GM19324 (cell line): ENCODE measurements at regions not wholly inside any gene's neighbourhood (a gene's known extent, or its start where the extent isn't known, plus 50 kb on each side); places are given as distances from the start of the nearest gene placed in this dataset.

Source experiments
- ATAC-seq: cut with Tn5 transposase; IDR thresholded peaks from one replicate; pipeline ENCODE4 v1.9.1; 2021; ENCODE audit warnings: mild to moderate bottlenecking, moderate library complexity; ENCODE audit not compliant: unreplicated experiment, low FRiP score

DNA sequence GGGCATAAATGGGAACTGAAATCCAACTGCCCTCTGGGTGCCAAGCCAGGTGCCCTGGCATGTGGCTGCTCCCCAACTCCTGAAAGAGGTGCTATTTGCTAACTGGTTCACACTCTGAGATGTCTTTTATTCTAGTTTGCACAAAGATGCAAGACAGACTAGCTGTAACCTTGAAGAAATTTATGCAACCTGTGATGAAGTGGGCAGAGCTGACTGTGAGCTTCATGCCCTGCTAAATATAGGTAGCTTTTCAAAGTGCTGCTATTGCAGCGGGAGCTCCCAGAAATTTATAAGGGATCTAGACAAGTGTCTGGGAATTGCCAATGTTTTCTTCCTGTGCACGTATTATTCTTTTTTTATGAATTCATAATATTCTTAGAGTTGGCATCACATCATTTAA is 517.5 kb downstream of the RNF144B start:
- ATAC-seq: no peak

DNA sequence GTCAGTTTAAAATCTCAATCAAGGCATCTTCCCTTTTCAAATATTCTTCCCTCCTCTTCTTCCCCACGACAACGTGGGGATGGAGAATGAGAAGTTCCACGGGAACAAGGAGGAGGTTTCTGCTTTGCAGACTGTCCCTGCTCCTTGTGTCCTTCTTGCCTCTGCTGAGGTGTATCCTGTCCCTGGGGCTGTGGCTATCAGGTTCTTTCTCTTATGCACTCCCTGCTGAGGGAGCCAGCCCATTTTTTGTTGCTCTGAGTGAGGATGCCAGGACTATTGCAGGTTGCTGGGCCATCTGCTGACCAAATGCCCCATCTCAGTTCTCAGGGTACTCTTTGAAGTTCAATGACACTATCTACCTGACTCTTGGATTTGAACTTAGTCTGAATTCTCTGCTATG is 533.6 kb downstream of the RNF144B start:
- no peak for ATAC-seq

DNA sequence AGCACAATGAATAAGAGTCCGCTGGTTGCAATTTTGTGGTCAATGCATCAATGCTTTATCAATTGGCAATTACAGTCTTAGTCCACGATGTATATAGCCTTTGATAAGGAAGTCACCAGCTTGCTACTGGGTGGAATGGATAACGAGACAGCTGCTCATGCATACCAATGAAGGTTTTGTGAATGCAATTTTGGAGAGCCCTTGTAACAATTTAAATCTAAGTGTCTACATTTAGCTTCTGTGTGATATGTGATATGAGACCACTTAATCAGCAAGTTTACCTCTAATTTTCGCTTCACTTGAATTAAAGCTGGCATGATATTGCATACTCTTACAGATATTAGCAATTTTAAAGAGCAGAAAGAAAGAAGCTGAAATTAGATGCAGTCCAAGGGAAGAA is 543.9 kb downstream of the RNF144B start:
- no peak for ATAC-seq

DNA sequence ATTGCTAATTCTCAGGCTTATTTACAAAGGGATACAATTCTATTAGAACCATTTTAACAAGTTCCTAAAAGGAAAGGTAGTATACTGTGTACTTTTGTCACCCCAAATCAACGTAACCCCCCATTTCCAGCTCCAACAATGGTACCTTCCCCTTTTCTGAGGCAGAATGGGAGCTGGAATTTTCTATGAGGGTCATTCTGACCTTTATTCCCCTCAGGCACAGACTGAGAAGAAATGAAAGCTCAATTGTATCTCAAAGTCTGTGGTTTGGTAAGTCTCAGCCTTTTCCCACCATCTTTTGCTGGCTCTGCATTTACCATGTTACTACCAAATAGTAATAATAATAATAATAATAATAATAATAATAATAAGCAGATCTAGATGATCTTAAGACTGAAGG is 571.0 kb downstream of the RNF144B start:
- no peak for ATAC-seq

DNA sequence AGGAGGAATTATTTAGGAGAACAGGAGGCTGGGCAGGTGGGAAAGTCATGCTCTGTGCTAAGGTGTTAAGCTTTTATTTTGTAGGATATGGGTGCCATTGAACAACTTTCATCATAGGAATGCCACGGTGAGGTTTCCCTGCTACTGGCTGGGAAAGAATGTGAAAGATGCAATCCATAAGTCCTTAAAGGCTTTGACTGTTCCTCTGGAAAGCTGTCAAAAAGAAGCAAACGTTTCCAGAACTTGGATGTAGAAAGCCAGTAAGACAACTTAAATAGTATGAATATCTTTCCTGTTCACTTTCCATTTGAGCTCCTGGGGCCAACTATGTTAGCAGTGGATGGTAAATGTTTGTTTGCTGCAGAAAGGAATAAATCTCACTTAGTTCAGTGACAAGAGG is 574.4 kb downstream of the RNF144B start:
- ATAC-seq: no peak

DNA sequence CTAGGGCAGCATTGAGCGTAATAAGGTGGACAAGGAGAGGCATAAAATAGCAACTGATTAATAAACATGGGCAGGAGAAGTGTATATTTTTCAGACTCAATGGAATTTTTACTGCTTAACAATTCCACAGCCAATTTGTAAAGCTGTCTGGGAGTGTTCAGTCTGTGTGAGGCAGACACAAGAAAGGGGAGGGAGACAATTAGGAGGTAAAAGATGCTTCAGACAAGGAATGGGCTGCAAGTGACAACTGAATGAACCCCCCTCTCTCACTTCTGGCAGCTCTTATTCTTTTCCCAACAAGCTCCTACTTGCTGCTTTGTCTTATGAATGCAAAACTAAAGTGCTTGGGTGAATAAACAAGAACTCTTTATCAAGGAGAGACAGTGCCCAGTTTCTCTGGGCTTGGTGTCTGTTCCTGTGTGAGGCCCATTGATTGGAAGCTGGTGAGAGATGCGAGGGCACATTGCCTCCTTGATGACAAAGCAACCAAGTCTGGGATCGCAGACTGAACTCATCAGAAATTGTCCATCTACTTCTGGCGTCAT is 575.3 kb downstream of the RNF144B start:
- ATAC-seq: no peak

DNA sequence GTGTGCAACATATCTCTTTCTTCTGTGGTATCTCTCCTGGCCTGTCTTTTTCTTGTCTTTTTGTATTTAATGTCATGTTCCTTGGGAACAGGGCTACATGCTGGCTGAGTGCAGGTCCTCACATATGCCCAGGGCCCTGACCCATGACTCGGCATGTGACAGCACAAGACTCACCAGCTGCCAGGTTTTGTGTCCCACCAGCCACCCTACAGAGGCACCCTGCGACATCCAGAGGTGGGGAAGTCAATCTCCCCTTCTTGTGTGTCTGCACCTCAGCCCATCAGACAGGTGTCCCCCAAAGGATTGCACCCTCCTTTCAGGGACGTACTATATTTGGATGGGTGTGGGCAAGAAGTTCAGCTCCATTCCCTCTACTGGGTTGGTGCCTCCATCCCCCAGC is 576.3 kb downstream of the RNF144B start:
- no peak for ATAC-seq

DNA sequence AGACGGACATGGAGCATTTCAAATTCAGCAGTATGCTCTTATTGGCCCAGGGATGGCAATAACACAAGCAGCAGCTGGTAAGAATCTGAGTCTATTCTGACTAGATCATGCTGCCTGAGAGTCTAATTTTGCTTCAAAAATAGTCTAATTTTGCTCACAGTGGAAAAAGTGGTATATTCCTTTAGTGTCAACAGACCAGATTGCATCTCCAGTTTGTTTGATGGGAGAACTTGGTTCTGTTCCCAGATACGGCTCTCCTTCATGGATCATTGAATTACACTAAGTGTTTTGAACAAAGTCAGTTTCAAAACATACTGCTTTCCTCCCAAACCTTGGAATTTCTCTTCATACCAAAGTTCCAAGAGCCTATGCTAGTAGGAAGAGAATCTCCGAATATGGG is 586.1 kb downstream of the RNF144B start:
- ATAC-seq: no peak

DNA sequence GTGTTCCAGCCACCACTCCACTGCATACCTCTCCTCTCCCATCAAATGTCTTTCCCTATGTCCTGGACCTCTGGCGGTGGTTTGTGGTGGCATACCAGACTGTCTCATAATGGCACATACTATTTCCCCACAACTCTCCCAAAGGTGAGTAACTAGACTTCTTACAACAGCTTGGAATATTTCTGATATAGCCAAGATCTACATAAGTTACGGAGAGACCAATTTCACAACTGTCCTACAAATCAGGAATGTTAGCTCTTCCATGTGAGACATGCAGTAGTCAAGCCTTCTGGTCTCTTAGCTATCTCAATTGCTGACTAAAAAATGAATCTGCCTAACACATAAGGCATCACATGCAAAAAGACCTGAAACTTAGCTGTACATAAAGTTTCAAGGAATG is 588.9 kb downstream of the RNF144B start:
- ATAC-seq: no peak

DNA sequence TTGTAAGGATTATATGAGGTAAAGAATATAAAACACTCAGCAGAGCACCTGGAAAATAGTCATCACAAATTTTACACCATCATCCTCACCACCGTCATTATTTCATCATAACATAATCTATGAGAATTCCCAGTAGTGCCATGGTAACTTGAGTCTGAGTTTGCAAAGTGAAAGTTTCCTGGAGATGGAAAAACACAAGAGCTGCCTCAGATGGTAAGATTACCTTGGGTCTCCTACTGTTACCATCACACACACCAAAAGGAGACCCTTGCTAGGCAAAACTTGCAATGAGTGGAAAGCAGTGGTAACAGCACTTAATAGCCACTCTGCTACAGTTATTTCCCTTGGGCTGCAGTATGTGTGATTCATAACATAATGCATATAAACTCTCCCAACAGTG is 589.8 kb downstream of the RNF144B start:
- ATAC-seq: no peak

DNA sequence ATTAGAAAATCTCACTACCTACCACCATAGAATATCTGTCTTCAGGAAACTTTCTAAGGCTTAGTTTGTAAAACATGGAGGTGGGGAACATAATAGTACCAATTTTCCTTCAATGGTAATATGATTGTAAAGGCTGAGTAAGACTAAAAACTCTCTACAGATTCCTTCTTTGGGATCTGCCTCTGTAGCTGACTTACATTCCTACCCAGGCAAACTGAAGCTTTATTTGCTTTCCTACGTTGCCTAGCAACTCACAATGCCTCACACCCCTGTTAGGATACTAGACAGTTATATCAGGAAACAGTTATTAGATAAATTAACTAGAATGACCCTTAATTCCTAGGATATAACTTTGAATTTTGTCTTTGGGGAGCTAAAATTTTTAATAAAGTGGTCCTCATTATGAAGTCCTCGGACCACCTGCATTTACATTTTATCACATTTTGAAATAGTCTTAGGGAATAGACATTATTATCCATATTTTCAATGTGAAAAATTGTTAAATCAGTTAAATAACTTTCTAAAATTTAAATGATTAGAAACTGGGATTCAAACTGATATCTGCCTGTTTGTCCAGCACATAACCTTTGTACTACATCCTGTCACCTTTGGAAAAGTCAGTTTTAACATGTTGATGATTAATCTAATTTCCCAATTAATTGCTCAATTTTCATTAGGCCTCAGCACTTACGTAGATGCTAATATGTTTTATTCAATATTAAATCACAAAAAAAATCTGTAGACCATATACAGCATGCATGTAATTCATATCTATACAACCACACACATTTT is 591.4 kb downstream of the RNF144B start:
- no peak for ATAC-seq

DNA sequence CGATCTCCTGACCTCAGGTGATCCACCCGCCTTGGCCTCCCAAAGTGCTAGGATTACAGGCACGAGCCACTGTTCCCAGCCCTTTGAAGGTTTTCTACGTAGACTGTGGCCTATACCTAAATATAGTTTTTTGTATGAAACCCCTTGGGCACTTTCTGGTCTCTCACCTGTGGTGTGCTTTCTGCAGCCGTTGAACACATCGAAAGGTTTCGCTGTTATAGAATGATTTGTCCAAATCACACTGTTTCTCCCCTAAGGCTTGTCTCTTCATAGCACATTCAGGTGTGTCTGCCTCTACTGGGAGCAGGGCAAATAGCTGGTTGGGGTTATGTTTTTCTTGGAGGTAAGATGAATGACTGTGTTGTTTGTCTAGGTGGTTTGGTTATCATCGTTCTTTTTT is 597.9 kb downstream of the RNF144B start:
- ATAC-seq: no peak

DNA sequence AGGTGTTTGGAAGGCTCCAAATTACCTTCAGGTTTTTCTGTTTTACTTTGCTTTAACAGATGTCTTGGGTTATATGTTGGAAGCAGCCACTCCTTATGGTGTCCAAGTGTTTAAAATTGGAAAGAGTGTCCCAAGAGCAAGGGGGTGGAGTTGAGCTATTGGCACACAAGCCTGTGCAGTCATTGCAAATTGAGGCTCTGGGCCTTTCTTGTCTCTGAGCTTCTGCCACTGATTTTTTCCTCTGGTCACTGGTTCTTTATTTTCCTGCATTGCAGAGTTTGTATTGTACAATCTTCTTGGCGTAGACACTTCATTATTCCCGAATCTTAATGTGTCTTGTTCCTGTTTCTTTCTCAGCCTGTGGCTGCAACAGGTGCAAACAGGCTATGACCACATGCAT is 598.8 kb downstream of the RNF144B start:
- ATAC-seq: no peak

DNA sequence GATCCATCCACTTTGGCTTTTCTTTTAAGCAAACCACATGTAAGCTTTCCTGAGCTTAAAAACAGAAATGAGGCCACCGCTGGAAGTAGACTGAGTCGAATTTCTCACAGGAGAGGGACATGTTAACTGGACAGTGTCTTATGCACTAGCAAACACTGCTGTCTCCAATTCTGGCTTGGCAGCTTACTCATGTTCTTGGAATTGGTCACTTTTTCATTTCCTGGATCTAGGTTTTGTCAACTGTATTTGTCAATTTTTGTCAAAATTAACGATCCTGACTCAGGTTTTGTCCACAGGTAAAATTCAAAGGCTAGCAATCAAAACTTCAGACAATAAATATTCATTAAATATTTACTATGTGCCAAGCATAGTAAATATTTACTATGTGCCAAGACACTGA is 601.5 kb downstream of the RNF144B start:
- no peak for ATAC-seq

DNA sequence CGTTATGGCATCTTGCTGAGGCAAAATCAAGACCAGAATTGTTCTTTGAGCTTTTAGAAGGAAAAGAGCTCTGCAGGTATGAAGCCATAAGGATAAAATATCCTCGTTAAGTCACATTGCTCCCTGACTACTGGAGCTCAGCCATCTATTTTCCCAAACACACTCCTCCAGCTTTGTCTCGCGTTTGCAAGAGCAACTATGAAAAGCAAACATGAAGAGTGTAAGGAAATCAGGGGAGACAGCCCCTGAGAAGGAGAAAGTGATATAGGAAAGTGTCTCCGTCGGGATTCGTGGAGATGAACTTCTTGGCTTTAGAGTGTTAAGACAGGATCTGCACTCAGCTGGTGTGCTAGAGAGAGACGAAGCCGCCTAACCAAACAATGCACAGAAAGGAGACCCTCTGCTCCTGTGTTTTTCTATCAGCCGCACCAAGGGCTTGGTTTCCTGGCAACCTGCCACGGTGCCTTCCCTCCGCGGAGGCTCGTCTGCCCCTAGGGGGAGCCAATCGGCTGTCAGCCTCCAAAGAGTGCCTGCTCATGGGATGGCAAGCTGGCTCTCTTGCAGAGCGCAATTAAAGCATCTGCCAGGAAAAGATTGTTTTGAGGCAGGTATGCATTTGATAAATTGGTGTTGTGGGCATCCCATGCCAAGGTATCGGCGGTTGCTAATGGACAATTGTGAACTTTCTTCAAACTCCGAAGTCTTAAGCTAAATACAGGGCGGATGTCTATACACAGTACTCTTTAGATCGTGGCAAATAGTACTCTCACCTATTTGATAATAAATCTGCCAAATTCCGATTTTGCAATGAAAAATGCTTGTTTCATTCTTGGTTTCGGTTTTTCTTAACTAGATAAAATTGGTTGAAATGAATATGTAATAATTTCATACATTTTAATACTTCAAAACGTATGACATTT is 603.2 kb downstream of the RNF144B start:
- ATAC-seq: peak; percentile 53

DNA sequence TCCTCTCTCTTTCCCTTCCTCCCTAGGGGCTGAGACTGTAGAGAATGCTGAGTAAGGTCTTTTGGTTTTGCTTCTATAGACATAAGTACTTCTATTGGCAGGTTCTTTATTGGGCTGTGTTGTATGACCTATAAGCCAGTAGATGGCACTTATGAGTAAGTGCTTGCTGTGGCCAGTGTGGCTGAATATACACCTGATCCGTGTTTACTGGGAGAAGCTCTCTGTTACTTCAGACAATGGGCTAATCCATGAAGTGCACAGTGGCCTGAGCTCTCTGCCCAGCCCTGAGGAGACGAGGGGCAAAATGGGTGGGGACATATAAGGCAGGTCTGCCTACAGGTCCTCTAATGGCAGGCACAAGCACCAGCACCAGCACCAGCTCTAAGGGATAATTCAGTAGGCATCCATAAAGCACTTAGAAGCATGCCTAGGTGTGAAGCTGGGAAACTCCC is 610.3 kb downstream of the RNF144B start:
- ATAC-seq: peak; percentile 56

DNA sequence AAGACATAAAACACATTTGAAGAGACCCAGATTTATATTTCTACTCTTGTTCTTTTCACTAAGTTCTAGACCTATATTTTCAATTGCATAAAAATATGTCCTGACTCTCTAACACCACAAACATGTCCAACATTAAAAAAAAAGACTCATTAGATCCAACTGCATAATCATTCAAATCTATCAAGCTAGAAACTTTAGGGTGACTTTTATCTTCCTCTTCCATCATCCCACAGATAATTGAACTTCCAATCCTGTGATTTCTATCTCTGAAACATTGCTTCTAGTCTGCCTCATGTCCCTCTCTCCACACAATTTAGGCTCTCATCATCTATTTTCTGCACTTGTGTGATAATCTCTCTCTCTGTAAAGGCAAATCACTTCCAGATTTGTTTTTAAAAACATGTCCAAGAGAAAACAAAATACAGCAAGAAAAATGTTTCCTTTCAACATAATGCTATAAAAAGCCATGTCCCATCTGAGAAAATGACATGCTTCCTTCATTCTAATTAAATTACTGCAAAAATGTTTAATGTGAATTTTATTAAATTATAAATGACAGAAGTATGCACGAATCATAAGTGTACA is 615.9 kb downstream of the RNF144B start:
- ATAC-seq: no peak

DNA sequence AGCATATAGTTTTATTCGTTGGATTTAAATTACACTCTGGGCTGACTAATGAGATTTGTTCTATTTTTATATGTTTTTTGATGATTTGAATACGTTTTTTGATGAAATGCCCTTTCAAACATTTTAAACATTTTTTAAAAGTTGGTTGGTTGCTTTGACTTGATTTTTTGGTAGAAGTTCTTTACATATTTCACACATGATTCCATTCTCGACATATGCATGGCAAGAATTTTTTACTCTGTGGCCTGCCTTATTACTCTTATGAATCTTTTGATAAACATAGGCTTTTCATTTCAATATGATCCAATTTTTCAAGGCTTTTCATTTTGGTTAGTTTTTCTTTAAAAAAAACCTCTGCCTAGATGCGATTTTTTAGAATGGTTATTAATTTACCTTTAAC is 617.0 kb downstream of the RNF144B start:
- no peak for ATAC-seq

DNA sequence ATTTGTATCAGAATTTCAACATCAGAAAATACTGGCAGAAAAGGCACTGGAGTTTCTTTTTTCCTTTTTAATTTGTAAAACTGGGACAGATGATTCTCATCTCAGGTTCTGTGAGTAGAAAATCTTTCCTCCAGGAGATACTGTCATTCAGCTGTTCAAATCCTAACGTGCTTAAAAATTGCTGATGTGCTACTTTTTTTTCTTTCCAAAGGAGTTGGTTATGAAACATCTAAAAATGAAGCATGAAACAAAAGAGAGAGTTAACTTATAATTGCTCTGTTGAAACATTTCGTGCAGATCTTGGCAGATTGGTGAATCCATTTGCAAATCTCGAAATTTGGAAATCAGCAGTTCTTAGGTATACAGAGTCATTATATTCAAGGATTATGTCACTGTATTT is 622.6 kb downstream of the RNF144B start:
- no peak for ATAC-seq

DNA sequence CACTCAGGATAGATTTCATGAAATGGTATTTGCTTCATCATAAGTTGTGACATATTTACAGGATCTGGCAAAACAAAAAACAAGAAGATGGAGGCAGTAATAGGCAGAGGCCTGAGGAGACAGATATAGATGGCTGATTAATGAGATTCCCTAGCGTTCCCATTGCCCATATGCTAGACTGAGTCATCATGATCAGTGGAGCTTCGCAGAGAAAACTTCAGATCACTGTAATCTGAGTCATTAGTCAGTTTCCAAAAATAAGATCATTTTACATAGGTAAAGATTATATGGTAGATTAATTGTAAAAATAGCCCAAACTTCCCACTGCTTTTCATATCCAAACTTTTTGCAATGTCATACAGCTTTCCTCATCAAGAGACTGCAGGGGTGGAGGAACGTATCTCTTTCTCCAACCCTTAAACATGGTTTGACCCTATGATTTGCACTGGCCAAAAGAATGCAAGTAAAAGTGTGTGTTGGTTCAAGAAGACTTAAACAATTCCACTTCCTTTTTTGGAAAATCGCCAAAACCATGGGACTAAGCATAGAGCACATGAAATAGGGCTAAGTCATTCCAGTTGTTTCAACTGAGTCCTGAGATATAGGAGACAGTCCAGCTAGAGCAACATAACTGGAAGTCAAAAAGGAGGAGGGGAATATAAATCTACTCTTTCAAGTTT is 626.0 kb downstream of the RNF144B start:
- ATAC-seq: no peak
